WTC11 (cell line): ENCODE measurements at regions not wholly inside any gene's neighbourhood (a gene's known extent, or its start where the extent isn't known, plus 50 kb on each side); places are given as distances from the start of the nearest gene placed in this dataset.

Experiments
- ATAC-seq: fragments of 200-7000 bp; cut with Tn5 transposase; 2 replicates; pipeline ENCODE4 v1.10.0; 2021; ENCODE audit warnings: mild to moderate bottlenecking, moderate library complexity
- CTCF ChIA-PET: fragments of 300-600 bp; sonication (Branson Sonifier 250); formaldehyde crosslinking; loops from one replicate; lab custom pipeline; 2021; ENCODE audit warnings: antibody characterized with exemption; lab: Charles Lee
- POLR2A ChIA-PET: fragments of 350-600 bp; sonication (Branson Sonifier 250); formaldehyde crosslinking; loops from one replicate; lab custom pipeline; 2021; ENCODE audit warnings: antibody characterized with exemption; lab: Charles Lee
- DNase-seq: peaks from one replicate; pipeline ENCODE4 v3.0.0; 2021; ENCODE audit warnings: low spot score
- H3K27ac Mint-ChIP-seq: 2 replicates; pipeline ENCODE4 v1.8.0; 2021; ENCODE audit warnings: mixed read lengths
- H3K27me3 Mint-ChIP-seq: 2 replicates; pipeline ENCODE4 v1.8.0; 2021; ENCODE audit warnings: low read depth, mild to moderate bottlenecking, moderate library complexity, mixed read lengths
- H3K36me3 Mint-ChIP-seq: 2 replicates; pipeline ENCODE4 v1.8.0; 2021; ENCODE audit warnings: mixed read lengths
- H3K4me1 Mint-ChIP-seq: 2 replicates; pipeline ENCODE4 v1.8.0; 2022; ENCODE audit warnings: mixed read lengths
- H3K4me3 Mint-ChIP-seq: 2 replicates; pipeline ENCODE4 v1.8.0; 2021; ENCODE audit warnings: mild to moderate bottlenecking, moderate library complexity, mixed read lengths
- H3K9me3 Mint-ChIP-seq: 2 replicates; pipeline ENCODE4 v1.8.0; 2021; ENCODE audit warnings: mixed read lengths
- ATF1 ChIP-seq: sonication (generic); formaldehyde crosslinking; IDR thresholded peaks from 2 replicates; pipeline ENCODE4 v1.8.1; 2023; ENCODE audit warnings: mild to moderate bottlenecking, moderate library complexity, missing genetic modification reagents
- ATF2 ChIP-seq: sonication (generic); formaldehyde crosslinking; IDR thresholded peaks from 2 replicates; pipeline ENCODE4 v1.8.1; 2022; ENCODE audit warnings: low read depth, missing genetic modification reagents, borderline replicate concordance
- ATF6 ChIP-seq: sonication (generic); formaldehyde crosslinking; IDR thresholded peaks from 2 replicates; pipeline ENCODE4 v1.8.1; 2023; ENCODE audit warnings: mild to moderate bottlenecking, missing genetic modification reagents
- CREB1 ChIP-seq: sonication (generic); formaldehyde crosslinking; IDR thresholded peaks from 2 replicates; pipeline ENCODE4 v1.8.0; 2023; ENCODE audit warnings: mild to moderate bottlenecking, missing genetic modification reagents
- E2F4 ChIP-seq: sonication (generic); formaldehyde crosslinking; IDR thresholded peaks from 2 replicates; pipeline ENCODE4 v1.8.1; 2022; ENCODE audit warnings: low read depth, mild to moderate bottlenecking, moderate library complexity, missing genetic modification reagents, borderline replicate concordance
- FOXK1 ChIP-seq: sonication (generic); formaldehyde crosslinking; IDR thresholded peaks from 2 replicates; pipeline ENCODE4 v1.8.0; 2022; ENCODE audit warnings: mild to moderate bottlenecking, moderate library complexity, missing genetic modification reagents
- HMGA2 ChIP-seq: fragments of 250-450 bp; sonication (Bioruptor Pico); IDR thresholded peaks from 2 replicates; pipeline ENCODE4 v1.4.0; 2021; ENCODE audit warnings: mild to moderate bottlenecking, moderate library complexity
- IRF1 ChIP-seq: sonication (generic); formaldehyde crosslinking; IDR thresholded peaks from 2 replicates; pipeline ENCODE4 v1.8.0; 2023; ENCODE audit warnings: missing genetic modification reagents
- IRF2 ChIP-seq: sonication (generic); formaldehyde crosslinking; IDR thresholded peaks from 2 replicates; pipeline ENCODE4 v1.8.0; 2022; ENCODE audit warnings: low read depth, missing genetic modification reagents, borderline replicate concordance
- KAT7 ChIP-seq: sonication (generic); formaldehyde crosslinking; IDR thresholded peaks from 2 replicates; pipeline ENCODE4 v1.8.1; 2023; ENCODE audit warnings: missing genetic modification reagents, mild to moderate bottlenecking, borderline replicate concordance
- MYBL2 ChIP-seq: sonication (generic); formaldehyde crosslinking; IDR thresholded peaks from 2 replicates; pipeline ENCODE4 v1.8.1; 2023; ENCODE audit warnings: mild to moderate bottlenecking, moderate library complexity, missing genetic modification reagents
- NFATC4 ChIP-seq: fragments of 250-450 bp; sonication (Bioruptor Pico); IDR thresholded peaks from 2 replicates; pipeline ENCODE4 v1.9.0; 2021; ENCODE audit warnings: mild to moderate bottlenecking
- NFE2L1 ChIP-seq: sonication (generic); formaldehyde crosslinking; IDR thresholded peaks from 2 replicates; pipeline ENCODE4 v1.8.1; 2023; ENCODE audit warnings: missing genetic modification reagents
- NR3C1 ChIP-seq: sonication (generic); formaldehyde crosslinking; conservative IDR thresholded peaks from 2 replicates; pipeline ENCODE4 v1.8.1; 2023; ENCODE audit warnings: low read depth, mild to moderate bottlenecking, missing genetic modification reagents
- OVOL2 ChIP-seq: fragments of 250-450 bp; sonication (Bioruptor Pico); IDR thresholded peaks from 2 replicates; pipeline ENCODE4 v1.9.0; 2021; ENCODE audit warnings: mild to moderate bottlenecking, borderline replicate concordance
- PRRX2 ChIP-seq: fragments of 250-450 bp; sonication (Bioruptor Pico); IDR thresholded peaks from 2 replicates; pipeline ENCODE4 v1.8.0; 2021; ENCODE audit warnings: mild to moderate bottlenecking
- RELA ChIP-seq: sonication (generic); formaldehyde crosslinking; IDR thresholded peaks from 2 replicates; pipeline ENCODE4 v1.8.1; 2022; ENCODE audit warnings: missing genetic modification reagents, mild to moderate bottlenecking, borderline replicate concordance
- SOX15 ChIP-seq: fragments of 250-450 bp; sonication (Bioruptor Pico); IDR thresholded peaks from 2 replicates; pipeline ENCODE4 v1.9.0; 2021; ENCODE audit warnings: mild to moderate bottlenecking
- SP1 ChIP-seq: sonication (generic); formaldehyde crosslinking; conservative IDR thresholded peaks from 2 replicates; pipeline ENCODE4 v1.8.1; 2022; ENCODE audit warnings: missing genetic modification reagents
- TEAD4 ChIP-seq: sonication (generic); formaldehyde crosslinking; IDR thresholded peaks from 2 replicates; pipeline ENCODE4 v1.8.0; 2022; ENCODE audit warnings: mild to moderate bottlenecking, missing genetic modification reagents
- USF1 ChIP-seq: sonication (generic); formaldehyde crosslinking; IDR thresholded peaks from 2 replicates; pipeline ENCODE4 v1.8.0; 2022; ENCODE audit warnings: mild to moderate bottlenecking, missing genetic modification reagents
- ZNF121 ChIP-seq: sonication (generic); formaldehyde crosslinking; IDR thresholded peaks from 2 replicates; pipeline ENCODE4 v1.8.0; 2023; ENCODE audit warnings: missing genetic modification reagents
- ZNF138 ChIP-seq: sonication (generic); formaldehyde crosslinking; conservative IDR thresholded peaks from 2 replicates; pipeline ENCODE4 v1.8.1; 2022; ENCODE audit warnings: mild to moderate bottlenecking, moderate library complexity, missing genetic modification reagents
- ZNF263 ChIP-seq: sonication (generic); formaldehyde crosslinking; IDR thresholded peaks from 2 replicates; pipeline ENCODE4 v1.8.1; 2022; ENCODE audit warnings: low read depth, mild to moderate bottlenecking, moderate library complexity, missing genetic modification reagents
- ZNF317 ChIP-seq: sonication (generic); formaldehyde crosslinking; IDR thresholded peaks from 2 replicates; pipeline ENCODE4 v1.8.1; 2023; ENCODE audit warnings: low read depth, mild to moderate bottlenecking, moderate library complexity, missing genetic modification reagents, borderline replicate concordance
- ZNF396 ChIP-seq: fragments of 250-450 bp; sonication (Bioruptor Pico); IDR thresholded peaks from 2 replicates; pipeline ENCODE4 v1.8.0; 2021; ENCODE audit warnings: mild to moderate bottlenecking, moderate library complexity, borderline replicate concordance
- TF ChIP-seq, protein P1 (sequence below): sonication (generic); formaldehyde crosslinking; IDR thresholded peaks from 2 replicates; pipeline ENCODE4 v1.8.1; 2022; ENCODE audit warnings: mild to moderate bottlenecking, missing genetic modification reagents, moderate library complexity, borderline replicate concordance

DNA sequence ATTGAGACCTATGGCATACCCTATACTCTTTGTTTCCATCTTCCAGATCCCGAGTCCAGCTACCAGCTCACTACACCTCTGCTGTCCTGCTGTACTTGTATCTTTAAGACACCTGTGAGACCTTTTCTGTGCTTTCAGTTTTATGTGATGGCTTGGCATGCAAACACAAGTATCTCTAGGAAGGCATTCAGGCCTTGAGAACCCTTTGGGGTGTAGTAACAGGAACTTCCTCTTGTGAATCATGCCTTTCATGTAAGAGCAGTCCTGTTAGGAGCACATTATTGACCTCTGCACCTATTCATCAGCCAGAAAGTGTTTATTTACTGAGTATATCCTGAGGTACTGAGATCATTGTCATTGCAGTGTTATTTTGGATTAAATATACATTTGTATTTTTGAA, 87.0 kb upstream of the HTR2A start:
- H3K27me3 Mint-ChIP-seq: no peaks in the 10 kb centered on the region
- TF ChIP-seq ZNF396 (CRISPR knock-in tag) (no peak), ATF1 (CRISPR knock-in tag) (no peak), MYBL2 (CRISPR knock-in tag) (no peak), IRF1 (CRISPR knock-in tag) (no peak), ZNF138 (CRISPR knock-in tag) (no peak), USF1 (CRISPR knock-in tag) (no peak), OVOL2 (no peak), ZNF121 (CRISPR knock-in tag) (no peak), CREB1 (CRISPR knock-in tag) (no peak), TEAD4 (no peak), ATF2 (CRISPR knock-in tag) (no peak), NR3C1 (CRISPR knock-in tag) (no peak), E2F4 (CRISPR knock-in tag) (no peak), FOXK1 (CRISPR knock-in tag) (no peak), IRF2 (no peak), HMGA2 (CRISPR knock-in tag) (no peak), NFE2L1 (CRISPR knock-in tag) (no peak), ZNF317 (CRISPR knock-in tag) (no peak), PRRX2 (no peak)
- TF ChIP-seq, protein P1, sequence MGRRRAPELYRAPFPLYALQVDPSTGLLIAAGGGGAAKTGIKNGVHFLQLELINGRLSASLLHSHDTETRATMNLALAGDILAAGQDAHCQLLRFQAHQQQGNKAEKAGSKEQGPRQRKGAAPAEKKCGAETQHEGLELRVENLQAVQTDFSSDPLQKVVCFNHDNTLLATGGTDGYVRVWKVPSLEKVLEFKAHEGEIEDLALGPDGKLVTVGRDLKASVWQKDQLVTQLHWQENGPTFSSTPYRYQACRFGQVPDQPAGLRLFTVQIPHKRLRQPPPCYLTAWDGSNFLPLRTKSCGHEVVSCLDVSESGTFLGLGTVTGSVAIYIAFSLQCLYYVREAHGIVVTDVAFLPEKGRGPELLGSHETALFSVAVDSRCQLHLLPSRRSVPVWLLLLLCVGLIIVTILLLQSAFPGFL (CRISPR knock-in tag): no peak
- DNase-seq (no peak), ATAC-seq (no peak; the same call in 1 of the 2 replicates)
- POLR2A ChIA-PET: no interaction called here
- no peak overlapping the region for H3K27ac Mint-ChIP-seq
- H3K4me1 Mint-ChIP-seq: no peaks in the 10 kb centered on the region
- CTCF ChIA-PET: interaction anchor here (1.1 to 1.3 kb wide), 2 partner anchors 10 to 22 kb away, joined by 3 to 4 read pairs; no protein-coding TSS in a partner anchor
- H3K4me3 Mint-ChIP-seq: no peak overlapping the region
- H3K36me3 Mint-ChIP-seq: no peaks in the 10 kb centered on the region
- no peaks in the 10 kb centered on the region for H3K9me3 Mint-ChIP-seq

DNA sequence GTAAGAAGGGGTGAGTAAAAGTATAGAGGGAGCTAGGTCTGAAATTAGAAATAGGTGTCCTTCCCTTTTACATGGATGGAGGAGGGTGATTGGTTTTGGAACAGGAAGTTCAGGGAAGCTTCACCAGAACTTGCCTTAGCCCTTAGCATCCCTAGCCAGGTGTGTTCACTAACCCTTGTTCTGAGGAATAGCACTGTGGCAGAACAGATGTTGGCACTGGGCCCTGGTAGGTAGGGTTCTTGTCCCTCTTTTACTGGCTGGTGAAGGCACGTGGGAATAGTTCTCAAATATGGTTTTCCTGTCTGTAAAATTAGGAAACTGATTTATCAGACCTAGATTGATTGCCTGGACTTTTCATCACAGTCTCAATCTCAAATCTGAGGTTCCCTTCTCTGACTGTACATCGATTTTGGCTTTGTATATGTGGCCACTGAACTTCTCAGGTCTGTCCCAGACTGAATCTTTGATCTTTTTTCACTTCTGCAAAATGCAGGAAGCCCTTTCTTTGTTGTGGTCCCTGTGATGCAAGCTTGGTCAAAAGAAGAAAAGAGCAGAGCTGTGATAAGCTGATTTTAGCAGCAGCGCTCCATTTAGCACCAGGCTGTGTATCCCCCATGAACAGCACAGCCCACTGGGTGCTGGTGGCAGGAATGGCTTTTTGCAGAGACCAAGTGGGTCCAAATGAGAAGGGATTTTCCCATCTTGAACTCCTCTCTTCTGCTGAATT, 86.2 kb upstream of the HTR2A start:
- H3K4me3 Mint-ChIP-seq: no peak overlapping the region
- H3K27ac Mint-ChIP-seq: no peak overlapping the region
- ChIA-PET CTCF (interaction anchor here (1.1 to 1.3 kb wide), 2 partner anchors 9 to 21 kb away, joined by 3 to 4 read pairs; no protein-coding TSS in a partner anchor), POLR2A (no interaction called here)
- H3K4me1 Mint-ChIP-seq: no peaks in the 10 kb centered on the region
- no peak for DNase-seq
- ATAC-seq: no peak
- no peaks in the 10 kb centered on the region for H3K36me3 Mint-ChIP-seq
- H3K27me3 Mint-ChIP-seq: no peaks in the 10 kb centered on the region
- H3K9me3 Mint-ChIP-seq: peaks cover under 1% of the 10 kb centered on the region
- TF ChIP-seq SOX15: no peak
- TF ChIP-seq, protein P1 (CRISPR knock-in tag): no peak
- no peak for TF ChIP-seq MYBL2 (CRISPR knock-in tag)
- no peak for TF ChIP-seq ZNF317 (CRISPR knock-in tag)
- TF ChIP-seq ATF6 (CRISPR knock-in tag): no peak
- TF ChIP-seq RELA (CRISPR knock-in tag): no peak
- TF ChIP-seq IRF2: no peak
- TF ChIP-seq SP1 (CRISPR knock-in tag): no peak
- no peak for TF ChIP-seq NFATC4 (CRISPR knock-in tag)
- no peak for TF ChIP-seq KAT7 (CRISPR knock-in tag)
- TF ChIP-seq ZNF263 (CRISPR knock-in tag): no peak
